Fibroblast of lung (primary cell): ENCODE measurements at regions not wholly inside any gene's neighbourhood (a gene's known extent, or its start where the extent isn't known, plus 50 kb on each side); places are given as distances from the start of the nearest gene placed in this dataset.

ENCODE experiments used
- DNase-seq, 2 donors: peaks; one replicate each; pipeline versions ENCODE4 v3.0.0 to v3.0.0-alpha.2; 2010; ENCODE audit warnings: low read depth in 2 of 2
- H2AFZ ChIP-seq: 2 replicates; pipeline ENCODE4 v1.5.1; 2012; ENCODE audit warnings: low read length, control low read depth, inconsistent platforms
- H3K27ac ChIP-seq: 2 replicates; pipeline ENCODE4 v1.5.1; 2011; ENCODE audit warnings: low read length, control low read depth; ENCODE audit not compliant: insufficient read depth
- H3K27me3 ChIP-seq: 2 replicates; pipeline ENCODE4 v1.5.1; 2011; ENCODE audit warnings: mild to moderate bottlenecking, low read length; ENCODE audit not compliant: control insufficient read depth, insufficient read depth
- H3K36me3 ChIP-seq: 2 replicates; pipeline ENCODE4 v1.5.1; 2011; ENCODE audit warnings: low read length; ENCODE audit not compliant: control insufficient read depth, insufficient read depth
- H3K4me1 ChIP-seq: 2 replicates; pipeline ENCODE4 v1.5.1; 2011; ENCODE audit warnings: low read length; ENCODE audit not compliant: control insufficient read depth, insufficient read depth; ENCODE audit errors: extremely low read depth
- H3K4me2 ChIP-seq: 2 replicates; pipeline ENCODE4 v1.5.1; 2011; ENCODE audit warnings: low read length, control low read depth; ENCODE audit not compliant: insufficient read depth; ENCODE audit errors: extremely low read depth
- H3K4me3 ChIP-seq, 4 experiments: fragments of 200-600 bp in 1 of 4; sonication (generic) in 1 of 4; replicated peaks in 1 of 4; 2 replicates each; pipeline ENCODE4 v1.5.1; 2011 to 2016; ENCODE audit warnings: low read length in 4 of 4, low read depth in 3 of 4, mild to moderate bottlenecking in 3 of 4, control low read depth in 2 of 4, inconsistent platforms in 1 of 4, mixed read lengths in 1 of 4; ENCODE audit not compliant: insufficient read depth in 1 of 4; ENCODE audit errors: control extremely low read depth in 1 of 4
- H3K79me2 ChIP-seq: 2 replicates; pipeline ENCODE4 v1.5.1; 2012; ENCODE audit warnings: mild to moderate bottlenecking, low read length, inconsistent platforms; ENCODE audit not compliant: control insufficient read depth, insufficient read depth
- H3K9ac ChIP-seq: 2 replicates; pipeline ENCODE4 v1.5.1; 2011; ENCODE audit warnings: mild to moderate bottlenecking, low read length, control low read depth; ENCODE audit not compliant: insufficient read depth
- H3K9me3 ChIP-seq: 2 replicates; pipeline ENCODE4 v1.5.1; 2012; ENCODE audit warnings: low read depth, low read length; ENCODE audit not compliant: control insufficient read depth, insufficient read depth
- H4K20me1 ChIP-seq: 2 replicates; pipeline ENCODE4 v1.5.1; 2011; ENCODE audit warnings: low read length; ENCODE audit not compliant: control insufficient read depth, insufficient read depth; ENCODE audit errors: extremely low read depth
- CTCF ChIP-seq, 2 donors: IDR thresholded peaks in 1 of 2; conservative IDR thresholded peaks in 1 of 2; 1 replicate in 1 of 2; 2 replicates in 1 of 2; pipeline ENCODE4 v1.5.1; 2011 to 2012; ENCODE audit warnings: low read length in 2 of 2, control low read depth in 1 of 2, inconsistent platforms in 1 of 2, low read depth in 1 of 2, mild to moderate bottlenecking in 1 of 2
- EZH2 ChIP-seq: IDR thresholded peaks from 2 replicates; pipeline ENCODE4 v1.5.1; 2012; ENCODE audit warnings: low read length, control low read depth, mild to moderate bottlenecking; ENCODE audit errors: missing control alignments

- Histone ChIP-seq H3K9me3 (no peaks in the 10 kb centered on the region), H3K79me2 (no peaks in the 10 kb centered on the region)
- TF ChIP-seq CTCF (conservative IDR thresholded peaks at IDR 0.05 in 1 of 2, IDR thresholded peaks at IDR 0.05 in 1 of 2; ENCODE audit: low read depth in 1 of 2, low read length in 2 of 2) (no peak), EZH2 (no peak)
Measured at GRCh38 chr2:100704711-100705110, 115.2 kb upstream of the NPAS2 start.

GRCh38 chr2:100707016-100707947 lies 112.7 kb upstream of the NPAS2 start:
- no peaks in the 10 kb centered on the region for H3K4me1 ChIP-seq
- no peak overlapping the region for H3K4me2 ChIP-seq
- no peak overlapping the region for H3K4me3 ChIP-seq
- H4K20me1 ChIP-seq: no peaks in the 10 kb centered on the region
- H2AFZ ChIP-seq: no peak overlapping the region
- no peak overlapping the region for H3K9ac ChIP-seq
- H3K9me3 ChIP-seq: no peaks in the 10 kb centered on the region
- H3K36me3 ChIP-seq: no peaks in the 10 kb centered on the region
- no peak overlapping the region for H3K27ac ChIP-seq
- TF ChIP-seq EZH2 (no peak), CTCF (conservative IDR thresholded peaks at IDR 0.05 in 1 of 2, IDR thresholded peaks at IDR 0.05 in 1 of 2; ENCODE audit: low read depth in 1 of 2, low read length in 2 of 2) (no peak)
- peaks cover 12% of the 10 kb centered on the region for H3K27me3 ChIP-seq
- H3K79me2 ChIP-seq: no peaks in the 10 kb centered on the region
- DNase-seq: no peak

More at GRCh38 chr2:100704711-100705110, 115.2 kb upstream of the NPAS2 start:
- Histone ChIP-seq H3K36me3 (no peaks in the 10 kb centered on the region), H3K27me3 (peaks cover 12% of the 10 kb centered on the region), H2AFZ (no peak overlapping the region), H3K27ac (no peak overlapping the region), H4K20me1 (no peaks in the 10 kb centered on the region), H3K9ac (no peak overlapping the region), H3K4me1 (no peaks in the 10 kb centered on the region), H3K4me3 (no peak overlapping the region), H3K4me2 (no peak overlapping the region)
- no peak for DNase-seq

- Histone ChIP-seq H3K4me2 (no peak overlapping the region), H3K4me3 (no peak overlapping the region), H4K20me1 (no peaks in the 10 kb centered on the region), H3K36me3 (no peaks in the 10 kb centered on the region), H3K79me2 (no peaks in the 10 kb centered on the region), H3K9ac (no peak overlapping the region), H3K27ac (no peak overlapping the region), H3K4me1 (no peaks in the 10 kb centered on the region), H3K9me3 (no peaks in the 10 kb centered on the region), H2AFZ (no peak overlapping the region), H3K27me3 (peaks cover 12% of the 10 kb centered on the region)
- no peak for DNase-seq
- no peak for TF ChIP-seq EZH2
- no peak for TF ChIP-seq CTCF (conservative IDR thresholded peaks at IDR 0.05 in 1 of 2, IDR thresholded peaks at IDR 0.05 in 1 of 2; ENCODE audit: low read depth in 1 of 2, low read length in 2 of 2)
Measured at GRCh38 chr2:100708333-100708732, 111.6 kb upstream of the NPAS2 start.
